Skeletal muscle satellite cell (primary cell): ENCODE measurements at regions not wholly inside any gene's neighbourhood (a gene's known extent, or its start where the extent isn't known, plus 50 kb on each side); places are given as distances from the start of the nearest gene placed in this dataset. TPM values are rescaled to one million over a fixed set of nuclear protein-coding genes. Genes with fewer than 3 reads are reported as not detected.

ENCODE experiments used
- H3K27me3 ChIP-seq: 2 replicates; pipeline ENCODE4 v1.7.0; 2013; ENCODE audit warnings: low read length; ENCODE audit not compliant: control insufficient read depth, insufficient read depth
- H3K36me3 ChIP-seq: 2 replicates; pipeline ENCODE4 v1.7.0; 2013; ENCODE audit warnings: mild to moderate bottlenecking, control low read depth, low read length; ENCODE audit not compliant: insufficient read depth
- H3K4me1 ChIP-seq: 2 replicates; pipeline ENCODE4 v1.7.0; 2013; ENCODE audit warnings: low read length; ENCODE audit not compliant: control insufficient read depth, insufficient read depth
- H3K4me2 ChIP-seq: 2 replicates; pipeline ENCODE4 v1.7.0; 2013; ENCODE audit warnings: mild to moderate bottlenecking, low read length
- H3K4me3 ChIP-seq: 2 replicates; pipeline ENCODE4 v1.7.0; 2013; ENCODE audit warnings: low read length
- H3K9ac ChIP-seq: 2 replicates; pipeline ENCODE4 v1.7.0; 2013; ENCODE audit warnings: mild to moderate bottlenecking, low read depth, low read length, moderate library complexity
- H3K9me3 ChIP-seq: replicated peaks from 2 replicates; pipeline ENCODE4 v1.7.0; 2013; ENCODE audit warnings: mild to moderate bottlenecking, control low read depth, low read length
- small RNA-seq: library from RNA; depleted of rRNA; stranded (forward); fragments of <200 nt; gene quantifications from one replicate; pipeline ENCODE3, GENCODE V24; 2012

DNA sequence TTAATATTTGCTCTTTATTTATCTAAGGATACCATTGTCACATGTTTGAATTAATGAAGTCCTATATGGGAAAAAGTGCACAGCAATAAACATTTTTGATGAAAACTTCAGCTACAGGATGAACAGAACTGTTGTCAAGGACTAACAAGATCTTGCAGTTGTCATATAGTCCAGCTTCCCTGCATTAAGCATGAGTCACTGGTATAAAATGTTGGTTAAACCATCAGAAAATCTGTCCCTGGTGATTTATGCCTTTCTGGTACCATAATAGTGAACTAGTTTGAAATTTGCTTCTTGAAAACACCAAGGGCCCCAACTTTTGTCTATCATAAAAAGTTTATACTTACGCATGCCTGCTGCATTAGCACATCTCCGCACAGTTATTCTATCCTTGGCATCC lies 60.4 kb upstream of the RSPO3 start:
- Histone ChIP-seq H3K9ac (no peak overlapping the region), H3K4me1 (peaks cover 14% of the 10 kb centered on the region), H3K36me3 (no peaks in the 10 kb centered on the region), H3K9me3 (no peaks in the 10 kb centered on the region), H3K4me2 (no peak overlapping the region), H3K4me3 (no peak overlapping the region), H3K27me3 (no peaks in the 10 kb centered on the region)

- Histone ChIP-seq H3K9me3 (no peaks in the 10 kb centered on the region), H3K4me2 (no peak overlapping the region), H3K4me1 (peaks cover 6% of the 10 kb centered on the region), H3K4me3 (no peak overlapping the region), H3K9ac (no peak overlapping the region), H3K36me3 (no peaks in the 10 kb centered on the region), H3K27me3 (no peaks in the 10 kb centered on the region)
These were observed 59.5 kb upstream of the RSPO3 start for GRCh38 chr6:127058936-127059335.

Small RNA genes lying in the stretch of these regions (small RNA-seq; reads per million reads assigned to genes)
- gene MIR588 = not detected
- gene RNU6-200P = not detected
